Trophoblast cell (in vitro differentiated cells and primary cell): ENCODE measurements at regions not wholly inside any gene's neighbourhood (a gene's known extent, or its start where the extent isn't known, plus 50 kb on each side); places are given as distances from the start of the nearest gene placed in this dataset.
A peak's percentile ranks its signal among the peaks of the same experiment; 100 is the strongest.

Source experiments
- DNase-seq, 2 donors: peaks; one replicate each; pipeline ENCODE4 v3.0.0-alpha.2; 2016
- H2AFZ ChIP-seq: 2 replicates; pipeline ENCODE4 v1.6.1; 2013; ENCODE audit warnings: low read length, moderate library complexity, mild to moderate bottlenecking; ENCODE audit not compliant: insufficient read depth, poor library complexity
- H2AK5ac ChIP-seq: 2 replicates; pipeline ENCODE4 v1.6.1; 2013; ENCODE audit warnings: mild to moderate bottlenecking, low read length
- H2BK120ac ChIP-seq: 2 replicates; pipeline ENCODE4 v1.6.1; 2013; ENCODE audit warnings: low read length, mild to moderate bottlenecking, moderate library complexity; ENCODE audit not compliant: insufficient read depth, poor library complexity
- H2BK12ac ChIP-seq: 2 replicates; pipeline ENCODE4 v1.6.1; 2013; ENCODE audit warnings: mild to moderate bottlenecking, low read length, moderate library complexity
- H2BK5ac ChIP-seq: 2 replicates; pipeline ENCODE4 v1.6.1; 2013; ENCODE audit warnings: low read length, low read depth, moderate library complexity, mild to moderate bottlenecking; ENCODE audit not compliant: poor library complexity
- H3K14ac ChIP-seq: 2 replicates; pipeline ENCODE4 v1.6.1; 2013; ENCODE audit warnings: mild to moderate bottlenecking, low read length
- H3K18ac ChIP-seq: 2 replicates; pipeline ENCODE4 v1.6.1; 2013; ENCODE audit warnings: mild to moderate bottlenecking, low read length
- H3K23ac ChIP-seq: 2 replicates; pipeline ENCODE4 v1.6.1; 2013; ENCODE audit warnings: low read length
- H3K27ac ChIP-seq: 2 replicates; pipeline ENCODE4 v1.5.1; 2013; ENCODE audit warnings: low read depth, mild to moderate bottlenecking, inconsistent platforms, low read length, moderate library complexity
- H3K27me3 ChIP-seq: 2 replicates; pipeline ENCODE4 v1.6.1; 2013; ENCODE audit warnings: inconsistent platforms, mild to moderate bottlenecking, low read length, moderate library complexity; ENCODE audit not compliant: insufficient read depth
- H3K36me3 ChIP-seq, 2 experiments: 1 replicate in 1 of 2; 2 replicates in 1 of 2; pipeline ENCODE4 v1.6.1; 2013; ENCODE audit warnings: low read length in 2 of 2, mild to moderate bottlenecking in 2 of 2, moderate library complexity in 1 of 2; ENCODE audit not compliant: insufficient read depth in 2 of 2, control insufficient read depth in 1 of 2
- H3K4ac ChIP-seq: 2 replicates; pipeline ENCODE4 v1.6.1; 2013; ENCODE audit warnings: low read depth, mild to moderate bottlenecking, low read length, moderate library complexity
- H3K4me1 ChIP-seq, 2 experiments: 1 replicate in 1 of 2; 2 replicates in 1 of 2; pipeline ENCODE4 v1.6.1; 2013; ENCODE audit warnings: low read length in 2 of 2, mild to moderate bottlenecking in 2 of 2, moderate library complexity in 1 of 2; ENCODE audit not compliant: insufficient read depth in 2 of 2, control insufficient read depth in 1 of 2
- H3K4me2 ChIP-seq: 2 replicates; pipeline ENCODE4 v1.6.1; 2013; ENCODE audit warnings: inconsistent platforms, mild to moderate bottlenecking, low read length, moderate library complexity
- H3K4me3 ChIP-seq: 2 replicates; pipeline ENCODE4 v1.5.1; 2013; ENCODE audit warnings: mild to moderate bottlenecking, low read depth, low read length, inconsistent platforms
- H3K79me1 ChIP-seq: one replicate; pipeline ENCODE4 v1.6.1; 2013; ENCODE audit warnings: low read length
- H3K79me2 ChIP-seq: 2 replicates; pipeline ENCODE4 v1.6.1; 2013; ENCODE audit warnings: low read length, mild to moderate bottlenecking; ENCODE audit not compliant: control insufficient read depth, insufficient read depth, poor library complexity
- H3K9ac ChIP-seq: 2 replicates; pipeline ENCODE4 v1.6.1; 2013; ENCODE audit warnings: mild to moderate bottlenecking, low read length
- H3K9me3 ChIP-seq: 2 replicates; pipeline ENCODE4 v1.6.1; 2013; ENCODE audit warnings: low read depth, mild to moderate bottlenecking, control low read depth, inconsistent platforms, low read length; ENCODE audit not compliant: insufficient read depth
- H4K12ac ChIP-seq: 2 replicates; pipeline ENCODE4 v1.6.1; 2013; ENCODE audit warnings: low read depth, mild to moderate bottlenecking, low read length, moderate library complexity
- H4K8ac ChIP-seq: 2 replicates; pipeline ENCODE4 v1.6.1; 2013; ENCODE audit warnings: low read depth, mild to moderate bottlenecking, low read length, moderate library complexity
- H4K91ac ChIP-seq: one replicate; pipeline ENCODE4 v1.6.1; 2013; ENCODE audit warnings: low read depth, mild to moderate bottlenecking, low read length, moderate library complexity
- WGBS: extraction: QIAGEN DNeasy Blood & Tissue Kit; methylation state at CpG from one replicate; pipeline ENCODE4 v1.1.7; 2013; ENCODE audit warnings: missing lambda C conversion rate; ENCODE audit not compliant: insufficient read length, insufficient coverage; ENCODE audit errors: extremely low coverage; 5-methylcytosine and 5-hydroxymethylcytosine counted together

DNA sequence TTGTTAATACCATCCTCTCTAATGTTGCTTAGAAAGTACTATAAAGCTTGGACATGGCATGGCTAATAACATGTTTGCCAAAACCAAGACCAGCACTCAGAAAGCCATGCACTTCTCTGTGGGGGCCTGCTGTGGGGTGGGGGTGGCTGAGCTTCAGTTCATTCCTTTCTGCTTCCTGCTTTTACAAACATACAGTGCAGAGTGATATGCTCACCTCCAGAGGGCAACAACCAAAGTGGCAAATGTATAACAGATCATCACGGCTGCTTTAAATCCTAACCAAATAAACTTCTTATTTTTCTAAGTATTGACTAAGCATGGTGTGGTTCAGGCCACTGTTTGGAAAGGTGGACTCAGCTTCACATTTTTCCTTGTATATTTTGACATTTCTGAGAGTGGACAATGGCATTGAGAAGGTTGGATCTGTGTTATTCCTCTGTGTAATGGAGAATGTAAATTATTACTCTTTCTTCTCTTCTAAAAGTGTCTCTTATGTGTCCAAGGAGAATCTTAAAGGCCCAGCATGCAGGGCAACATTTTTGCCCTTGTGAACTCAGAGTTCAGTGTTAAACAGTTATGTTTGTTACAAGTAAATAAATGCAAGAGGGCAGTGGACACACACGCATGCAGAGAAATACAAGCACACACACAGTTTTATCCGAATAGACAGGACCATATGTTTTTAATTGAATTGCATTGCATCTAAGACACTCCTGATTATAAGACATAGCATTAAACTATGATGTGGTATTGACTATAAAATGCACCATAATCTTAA, 186.1 kb downstream of the HERPUD2 start:
- Histone ChIP-seq H3K23ac (no peak overlapping the region), H3K9ac (no peak overlapping the region), H3K79me1 (peaks cover 4% of the 10 kb centered on the region), H2AFZ (no peak overlapping the region), H4K12ac (no peak overlapping the region), H2BK5ac (no peak overlapping the region), H3K27me3 (no peaks in the 10 kb centered on the region), H3K27ac (no peak overlapping the region), H4K91ac (no peak overlapping the region), H3K18ac (no peak overlapping the region), H3K9me3 (no peaks in the 10 kb centered on the region), H3K4me2 (no peak overlapping the region), H4K8ac (no peak overlapping the region), H2BK120ac (no peak overlapping the region), H3K4me1 (peaks cover 11 to 14% of the 10 kb centered on the region in 2 experiments), H2BK12ac (no peak overlapping the region), H3K14ac (no peak overlapping the region), H3K4me3 (no peak overlapping the region), H3K79me2 (no peaks in the 10 kb centered on the region), H2AK5ac (no peak overlapping the region), H3K4ac (no peak overlapping the region), H3K36me3 (no peaks in the 10 kb centered on the region)
- DNase-seq: no peak
- no CpG with 5 or more reads among the region's 3 CpGs for WGBS

DNA sequence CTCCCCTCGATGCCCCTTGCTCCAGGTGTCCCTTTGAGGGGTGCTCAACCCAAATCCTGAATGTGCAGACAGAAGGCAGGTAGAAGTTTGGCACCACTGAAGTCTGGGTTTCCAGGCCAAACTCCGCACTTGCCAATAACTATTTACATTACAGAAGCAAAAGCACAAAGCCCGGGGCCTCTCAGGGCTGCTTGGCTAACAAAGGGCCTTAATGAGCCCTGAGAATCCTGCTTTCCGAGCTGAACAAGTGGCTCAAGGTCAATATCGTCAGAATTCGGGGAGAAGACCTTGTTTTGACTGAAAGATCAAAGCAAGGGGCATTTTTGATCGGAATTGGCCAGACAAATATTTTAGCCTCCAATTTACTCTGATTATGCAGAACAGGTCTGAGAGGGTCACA, 189.9 kb downstream of the HERPUD2 start:
- no peaks in the 10 kb centered on the region for H3K27me3 ChIP-seq

DNA sequence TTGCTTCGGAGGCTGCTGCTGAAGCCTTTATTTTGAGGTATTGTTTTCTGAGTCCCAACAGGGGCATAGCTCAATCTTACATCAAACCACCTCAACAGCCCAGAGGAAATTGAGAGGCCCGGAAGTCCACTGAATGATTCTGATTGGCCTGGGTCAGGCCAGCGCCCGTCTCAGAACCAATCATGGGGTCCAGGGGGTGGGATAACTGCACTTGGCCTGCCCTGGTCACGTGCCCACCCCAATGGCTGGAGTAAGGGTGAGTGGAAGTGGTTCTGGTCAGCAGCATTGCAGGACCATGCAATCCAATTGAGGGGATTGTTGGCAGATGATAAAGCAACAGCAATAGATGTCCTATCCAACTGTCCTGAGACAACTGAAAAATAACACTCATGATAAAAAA, 190.6 kb downstream of the HERPUD2 start:
- no peaks in the 10 kb centered on the region for H3K9me3 ChIP-seq
- peak overlapping the region; percentile 18 for H2AFZ ChIP-seq
- no peak overlapping the region for H3K23ac ChIP-seq
- H2BK5ac ChIP-seq: peak overlapping the region; percentile 73
- H3K79me1 ChIP-seq: peaks cover 8% of the 10 kb centered on the region
- DNase-seq: peak in 1 of 2 donors; percentile 12
- H4K12ac ChIP-seq: peak overlapping the region; percentile 35
- H3K79me2 ChIP-seq: no peaks in the 10 kb centered on the region
- peak overlapping the region; percentile 87 for H2BK12ac ChIP-seq
- no CpG with 5 or more reads among the region's 5 CpGs for WGBS
- no peak overlapping the region for H3K4me2 ChIP-seq
- no peaks in the 10 kb centered on the region for H3K36me3 ChIP-seq
- no peak overlapping the region for H4K8ac ChIP-seq
- H3K14ac ChIP-seq: peak overlapping the region; percentile 77
- peak overlapping the region; percentile 68 for H3K18ac ChIP-seq
- peaks cover 11 to 18% of the 10 kb centered on the region in 2 experiments for H3K4me1 ChIP-seq
- H3K9ac ChIP-seq: no peak overlapping the region
- H3K4me3 ChIP-seq: no peak overlapping the region
- H3K27me3 ChIP-seq: no peaks in the 10 kb centered on the region
- H3K27ac ChIP-seq: peak overlapping the region; percentile 53
- H2BK120ac ChIP-seq: peak overlapping the region; percentile 83
- peak overlapping the region; percentile 93 for H4K91ac ChIP-seq
- H3K4ac ChIP-seq: peak overlapping the region; percentile 56
- H2AK5ac ChIP-seq: peak overlapping the region; percentile 55

More for the DNA sequence above, 189.9 kb downstream of the HERPUD2 start:
- WGBS: no CpG with 5 or more reads among the region's 7 CpGs
- peak overlapping the region; percentile 12 for H4K91ac ChIP-seq
- no peak overlapping the region for H3K27ac ChIP-seq
- H3K4me3 ChIP-seq: no peak overlapping the region
- H3K23ac ChIP-seq: no peak overlapping the region
- no peak overlapping the region for H2AFZ ChIP-seq
- DNase-seq: no peak
- no peaks in the 10 kb centered on the region for H3K79me2 ChIP-seq
- no peak overlapping the region for H3K9ac ChIP-seq
- H2BK120ac ChIP-seq: no peak overlapping the region
- no peaks in the 10 kb centered on the region for H3K36me3 ChIP-seq
- no peaks in the 10 kb centered on the region for H3K9me3 ChIP-seq
- no peak overlapping the region for H3K14ac ChIP-seq
- H2BK12ac ChIP-seq: no peak overlapping the region
- no peak overlapping the region for H4K12ac ChIP-seq
- no peak overlapping the region for H2AK5ac ChIP-seq
- no peak overlapping the region for H3K4ac ChIP-seq
- H2BK5ac ChIP-seq: no peak overlapping the region
- H3K79me1 ChIP-seq: peaks cover 8% of the 10 kb centered on the region
- H3K4me1 ChIP-seq: peaks cover 11 to 18% of the 10 kb centered on the region in 2 experiments
- H4K8ac ChIP-seq: no peak overlapping the region
- no peak overlapping the region for H3K18ac ChIP-seq
- no peak overlapping the region for H3K4me2 ChIP-seq

DNA sequence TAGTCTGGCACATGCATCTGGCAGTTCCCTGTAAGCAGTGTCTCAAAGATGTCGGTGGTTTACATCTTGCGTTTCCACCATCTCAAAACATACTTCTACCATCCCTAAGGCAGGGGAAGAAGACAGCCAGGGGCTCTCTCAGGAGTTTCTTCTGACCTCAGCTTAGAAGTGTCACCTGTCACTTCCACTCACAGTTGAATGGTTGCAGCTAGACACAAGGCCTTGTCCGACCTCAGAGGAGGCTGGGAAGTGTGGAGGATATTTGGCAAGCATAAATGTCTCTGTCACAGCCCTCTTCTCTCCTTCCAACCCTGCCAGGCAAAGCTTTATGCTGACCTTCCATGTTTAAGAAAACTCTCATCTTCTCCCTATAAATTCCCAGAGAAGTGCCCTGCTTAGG, 193.3 kb downstream of the HERPUD2 start:
- Histone ChIP-seq H2BK5ac (no peak overlapping the region), H3K79me2 (no peaks in the 10 kb centered on the region), H2AK5ac (no peak overlapping the region), H3K36me3 (no peaks in the 10 kb centered on the region), H3K27me3 (no peaks in the 10 kb centered on the region), H3K14ac (no peak overlapping the region), H3K9me3 (no peaks in the 10 kb centered on the region), H3K9ac (no peak overlapping the region), H4K8ac (no peak overlapping the region), H2BK120ac (no peak overlapping the region), H3K18ac (no peak overlapping the region), H3K4me3 (no peak overlapping the region), H4K12ac (no peak overlapping the region), H3K23ac (no peak overlapping the region), H4K91ac (no peak overlapping the region), H3K27ac (no peak overlapping the region), H3K79me1 (peaks cover 8% of the 10 kb centered on the region), H2AFZ (no peak overlapping the region), H3K4me1 (peaks cover 11 to 18% of the 10 kb centered on the region in 2 experiments), H3K4ac (no peak overlapping the region), H2BK12ac (no peak overlapping the region), H3K4me2 (no peak overlapping the region)
- no CpG with 5 or more reads among the region's 3 CpGs for WGBS
- DNase-seq: no peak
